ENCODE measurements at regions not wholly inside any gene's neighbourhood (a gene's known extent, or its start where the extent isn't known, plus 50 kb on each side); places are given as distances from the start of the nearest gene placed in this dataset.
A peak's percentile ranks its signal among the peaks of the same experiment; 100 is the strongest.
"Not testable (repeated sequence)": the region's sequence is repeated elsewhere in the genome, so short reads cannot be mapped to it uniquely, and the experiment has no call there.

DNA sequence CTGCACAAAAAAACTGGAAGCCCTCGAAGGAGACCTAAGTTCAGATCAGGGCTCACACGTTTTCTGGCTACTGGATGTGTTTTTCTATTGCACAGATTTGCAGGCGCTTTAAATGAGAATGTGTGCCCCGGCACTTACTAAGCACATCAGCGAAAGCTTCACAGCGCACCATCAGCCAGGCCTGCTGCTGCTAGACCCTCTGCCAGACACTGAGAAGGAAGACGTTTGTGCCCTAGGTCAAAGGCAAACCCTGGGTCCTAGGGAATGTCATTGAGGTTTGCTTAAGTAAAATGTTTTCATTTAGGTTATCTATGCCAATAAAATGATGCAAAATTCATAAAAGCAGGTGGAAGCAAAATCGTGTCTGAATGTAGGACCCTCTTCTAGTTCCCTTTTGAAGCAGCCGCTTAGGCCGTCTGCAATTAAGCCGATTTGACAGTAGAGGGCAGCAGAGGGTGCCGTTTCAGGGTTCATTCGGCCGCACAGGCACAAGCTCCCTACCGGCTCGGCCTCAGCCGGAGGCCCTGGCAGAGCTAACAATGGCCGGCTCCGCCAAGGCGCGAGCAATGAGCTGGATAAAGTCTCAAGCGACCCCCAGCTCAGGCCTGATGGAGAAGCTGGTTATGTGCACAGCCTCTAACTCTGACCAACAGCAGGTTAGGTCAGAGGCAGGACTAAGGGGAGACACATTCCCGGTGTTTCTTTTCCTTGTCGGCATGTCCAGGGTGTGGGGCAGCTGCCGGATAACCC lies 107.2 kb upstream of the FOXA2 start:
- peak; percentile 74 to 78 for DNase-seq

DNA sequence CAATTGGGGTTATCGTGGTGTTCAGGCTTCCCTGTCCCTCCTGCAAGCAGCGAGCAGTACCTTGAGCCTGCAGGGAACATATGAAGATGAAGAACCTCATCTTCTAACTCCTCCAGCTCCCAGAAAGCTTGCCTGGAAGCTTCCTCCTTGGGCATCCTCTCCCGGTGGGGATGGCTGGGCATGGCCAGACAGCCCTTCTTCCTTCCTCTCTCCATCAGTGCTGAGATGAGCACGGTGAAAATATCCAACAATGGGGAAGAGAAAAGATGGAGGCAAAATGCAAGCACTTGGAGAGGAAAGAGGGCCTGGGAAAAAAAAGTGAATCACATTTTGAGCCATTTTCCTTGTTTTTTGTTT lies 107.7 kb upstream of the FOXA2 start:
- DNase-seq = no peak

DNA sequence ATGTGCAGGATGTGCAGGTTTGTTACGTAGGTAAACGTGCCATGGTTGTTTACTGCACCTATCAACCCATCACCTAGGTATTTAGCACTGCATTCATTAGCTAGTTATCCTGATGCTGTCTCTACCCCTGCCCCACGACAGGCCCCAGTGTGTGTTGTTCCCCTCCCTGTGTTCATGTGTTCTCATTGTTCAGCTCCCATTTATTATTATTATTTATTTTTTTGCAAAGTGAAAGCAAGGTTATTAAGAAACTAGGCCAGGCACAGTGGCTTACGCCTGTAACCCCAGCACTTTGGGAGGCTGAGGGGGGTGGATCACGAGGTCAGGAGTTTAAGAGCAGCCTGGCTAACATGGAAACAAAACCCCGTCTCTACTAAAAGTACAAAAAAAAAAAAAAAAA lies 108.2 kb upstream of the FOXA2 start:
- DNase-seq = not testable (repeated sequence)

DNA sequence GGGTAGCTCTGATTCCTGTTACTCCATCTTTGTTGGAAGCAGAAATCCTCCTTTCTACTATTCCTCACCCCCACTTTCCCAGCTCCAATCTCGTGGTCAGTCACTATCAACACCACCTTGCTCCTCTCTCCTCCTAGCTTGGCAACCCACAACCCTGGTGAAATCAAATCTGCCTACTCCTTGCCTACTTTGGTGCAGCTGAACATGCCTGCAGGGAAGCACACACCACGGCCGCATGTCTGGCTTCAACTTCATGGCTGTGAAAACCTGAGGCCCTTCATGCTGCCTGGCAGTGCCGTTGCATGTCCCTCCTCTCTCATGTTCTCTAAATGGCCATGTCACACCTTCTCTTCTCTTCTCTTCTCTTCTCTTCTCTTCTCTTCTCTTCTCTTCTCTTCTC lies 112.4 kb upstream of the FOXA2 start:
- no peak for DNase-seq

DNA sequence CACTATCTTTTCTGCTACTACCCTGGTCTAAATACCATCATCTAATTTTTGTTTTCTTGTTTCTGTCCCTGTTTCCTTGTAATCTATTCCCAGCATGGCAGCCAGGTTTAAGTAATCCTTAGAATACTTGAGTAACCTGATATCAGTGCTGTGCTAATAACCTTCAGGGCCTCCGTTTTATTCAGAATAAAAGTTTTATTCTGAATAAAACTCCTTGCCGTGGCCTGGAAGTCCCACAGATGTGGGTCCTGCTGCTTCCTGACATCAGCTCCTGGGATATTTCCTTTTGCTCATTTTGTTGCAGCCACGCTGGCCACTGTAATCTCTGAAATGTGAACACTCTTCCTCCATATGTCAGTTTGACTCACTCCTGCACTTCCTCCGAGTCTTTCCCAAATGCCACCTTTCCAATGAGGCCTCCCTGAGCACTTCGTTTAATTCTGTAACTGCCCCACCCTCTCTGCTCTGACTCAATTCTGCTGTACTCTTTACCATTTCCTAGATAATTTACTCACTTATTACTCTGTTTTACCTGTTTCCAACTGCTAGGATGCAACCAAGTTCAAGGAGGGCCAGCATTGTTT lies 114.0 kb upstream of the FOXA2 start:
- no peak for DNase-seq

DNA sequence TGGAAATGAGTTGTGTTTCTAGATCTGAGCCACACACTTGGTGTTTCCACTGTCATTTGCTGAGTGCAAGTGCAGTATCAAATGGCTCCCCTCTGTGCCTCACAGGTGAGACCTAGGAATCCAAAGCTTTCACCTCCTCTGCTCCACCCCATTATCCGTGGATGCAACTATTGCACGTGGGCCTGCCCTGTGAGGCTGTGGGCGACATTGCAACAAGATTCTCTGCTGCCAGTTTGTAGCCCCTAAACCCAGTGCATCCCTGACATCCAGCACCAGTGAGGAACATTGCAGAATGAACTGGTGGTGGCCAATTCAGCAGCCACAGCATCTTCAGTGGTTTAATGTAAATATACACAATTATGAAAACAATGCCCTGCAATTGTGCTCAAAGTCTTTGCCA lies 115.0 kb upstream of the FOXA2 start:
- no peak for DNase-seq

DNA sequence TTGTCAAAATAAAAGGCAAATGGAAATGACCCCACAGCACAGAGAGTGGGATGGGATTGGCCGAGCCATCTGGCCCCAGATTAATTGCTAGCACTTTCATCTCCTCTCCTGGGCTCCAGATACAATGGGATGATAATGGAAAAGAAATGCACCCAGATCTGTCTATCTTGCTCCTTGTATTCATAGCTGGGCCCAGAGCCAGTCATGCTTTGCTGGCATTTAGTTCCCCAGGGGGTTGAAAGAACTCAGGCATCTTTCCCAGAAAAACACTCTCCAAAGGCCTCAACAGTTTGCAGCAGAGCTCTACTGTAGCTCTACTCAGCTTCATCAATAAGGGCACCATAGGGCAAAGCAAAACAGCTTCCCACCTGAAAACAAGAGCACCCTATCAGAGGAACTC lies 116.0 kb upstream of the FOXA2 start:
- no peak for DNase-seq

DNA sequence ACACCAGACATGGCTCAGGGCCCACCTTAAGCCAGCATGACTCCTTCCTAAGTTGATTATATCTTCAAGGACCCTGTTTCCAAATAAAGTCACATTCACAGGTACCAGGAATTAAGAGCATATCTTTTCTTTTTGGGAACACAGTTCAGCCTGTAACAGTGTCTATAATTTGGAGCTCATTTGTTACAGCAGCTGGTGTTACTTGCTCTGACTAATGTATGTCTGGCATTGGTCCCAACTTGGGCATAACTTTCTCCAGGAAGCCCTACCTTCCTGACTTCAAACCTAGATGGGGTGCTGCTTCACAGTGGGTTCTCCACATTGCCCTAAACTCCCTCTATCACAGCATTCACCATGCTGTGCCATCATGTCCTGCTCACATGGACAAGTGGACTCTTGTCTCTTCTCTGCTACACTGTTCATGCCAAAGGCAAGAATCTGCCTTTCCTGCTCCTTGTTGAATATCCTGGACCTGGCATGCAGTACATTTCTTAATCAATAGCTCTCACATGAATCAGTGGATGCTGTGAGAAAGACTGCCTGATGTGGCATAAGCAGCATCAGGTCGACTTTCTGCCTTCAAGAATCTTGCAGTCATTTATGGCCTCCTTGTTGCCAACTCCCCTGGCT lies 117.4 kb upstream of the FOXA2 start:
- DNase-seq = no peak

DNA sequence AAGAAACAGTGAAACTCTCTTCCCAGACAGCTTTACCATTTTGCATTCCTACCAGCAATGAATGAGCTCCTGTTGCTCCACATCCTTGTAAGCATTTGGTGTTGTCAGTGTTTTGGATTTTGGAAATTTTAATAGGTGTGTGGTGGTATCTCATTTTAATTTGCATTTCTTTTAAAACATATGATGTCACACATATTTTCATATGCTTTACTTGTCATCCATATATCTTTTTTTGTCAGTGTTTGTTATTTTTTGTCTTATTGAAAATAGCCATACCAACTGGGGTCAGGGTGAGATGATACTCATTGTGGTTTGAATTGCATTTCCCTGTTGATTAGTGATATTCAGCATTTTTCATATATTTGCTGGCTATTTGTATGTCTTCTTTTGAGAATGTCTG lies 119.5 kb upstream of the FOXA2 start:
- no peak for DNase-seq

DNA sequence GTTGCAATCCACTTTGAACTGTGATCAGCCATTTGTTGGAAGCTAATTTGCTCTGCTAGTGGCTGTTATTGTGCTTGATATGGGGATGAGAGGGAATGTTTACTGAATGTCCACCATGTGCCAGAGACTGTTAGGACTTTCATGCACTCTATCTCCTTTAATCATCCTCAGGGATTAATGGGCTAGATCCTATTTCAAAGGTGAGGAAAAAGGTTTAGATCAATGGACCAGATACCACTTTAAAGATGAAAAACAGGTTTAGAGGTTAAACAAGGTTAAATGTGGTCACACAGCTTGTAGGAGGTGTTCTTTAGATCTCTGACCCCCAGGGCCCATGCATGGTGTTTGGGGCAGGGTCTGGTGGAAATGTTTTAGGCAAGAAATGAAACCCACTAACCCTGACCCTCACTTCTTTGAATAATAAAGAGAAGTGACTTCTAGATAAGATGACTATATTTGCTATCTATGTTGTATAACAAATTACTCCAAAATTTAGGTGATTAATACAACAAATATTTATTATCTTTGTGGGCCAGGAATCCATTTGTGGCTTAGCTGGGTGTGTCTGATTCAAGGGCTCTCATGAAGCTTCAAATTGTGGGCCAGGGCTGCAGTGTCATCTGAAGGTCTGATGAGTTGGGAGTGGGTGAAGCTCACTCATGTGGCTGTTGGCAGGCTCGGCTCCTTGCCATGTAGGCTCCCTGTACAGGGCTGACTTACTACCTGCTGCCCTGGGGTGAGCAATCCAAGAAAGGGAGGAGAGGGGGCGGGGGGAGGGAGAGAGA lies 127.8 kb upstream of the FOXA2 start:
- no peak for DNase-seq

DNA sequence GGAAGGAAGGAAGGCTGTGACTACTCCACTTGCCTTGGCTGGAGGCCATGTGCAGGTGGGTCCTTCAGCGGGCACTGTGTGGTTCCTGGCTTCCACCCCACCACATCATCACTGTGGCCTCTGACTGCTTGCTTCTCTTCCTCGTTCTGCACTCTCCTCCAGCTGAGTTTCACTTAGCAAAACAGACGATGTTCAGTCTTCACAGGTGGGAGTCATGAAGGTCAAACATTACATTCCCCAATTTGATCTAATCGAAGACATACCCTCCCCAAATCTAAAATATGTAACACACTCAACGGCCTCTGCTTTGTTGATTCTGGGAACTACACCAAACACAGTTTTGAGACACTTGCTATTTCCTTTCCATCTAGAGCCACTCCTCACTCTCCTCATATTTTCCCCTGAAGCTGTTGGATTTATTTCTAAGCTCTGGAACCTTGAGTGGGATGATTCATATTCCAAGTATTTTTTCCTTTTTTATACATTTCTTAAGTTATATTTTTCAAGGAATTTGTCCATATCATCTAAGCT lies 132.5 kb upstream of the FOXA2 start:
- peak; percentile 88 to 89 for DNase-seq

DNA sequence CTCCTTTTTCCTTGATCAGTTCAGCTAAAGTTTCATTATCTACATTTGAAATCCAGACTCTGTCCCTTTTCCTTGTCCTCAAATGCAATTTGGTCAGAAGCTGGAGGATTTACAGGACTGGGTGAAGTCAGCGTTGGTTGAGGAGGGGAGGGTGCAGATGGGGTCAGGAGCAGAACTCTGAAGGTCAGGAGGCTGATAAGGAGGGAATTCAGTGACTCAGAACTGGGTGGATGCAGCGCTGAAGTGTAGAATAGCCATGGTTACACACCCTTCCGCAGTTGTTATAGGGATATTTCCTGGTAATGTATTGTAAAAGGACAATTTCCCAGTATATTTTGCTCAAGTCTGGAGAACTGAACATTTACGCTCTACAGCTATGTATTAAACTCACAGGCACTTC lies 133.1 kb upstream of the FOXA2 start:
- DNase-seq = no peak

DNA sequence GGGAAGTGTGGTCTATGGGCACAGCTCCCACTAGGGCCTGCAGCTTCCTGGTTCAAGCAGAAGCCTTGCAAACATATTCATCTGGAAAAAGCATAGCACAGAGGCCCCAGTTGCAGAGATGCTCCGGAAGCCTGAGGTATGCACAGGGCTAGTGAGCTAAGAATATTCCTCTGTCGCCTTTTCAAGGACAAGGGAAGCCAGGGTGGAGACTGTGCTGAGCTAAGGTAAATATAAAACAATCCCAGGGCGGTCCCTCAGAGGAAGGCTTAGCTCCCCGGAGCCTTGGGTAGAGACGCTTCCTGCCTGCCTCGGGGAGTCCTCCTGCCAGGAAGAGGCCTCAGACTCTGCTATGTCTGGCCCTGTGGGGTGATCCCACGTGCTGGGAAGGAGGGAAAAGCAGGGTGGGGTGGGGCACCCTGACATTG lies 134.8 kb upstream of the FOXA2 start:
- DNase-seq = peak; percentile 54 to 77

DNA sequence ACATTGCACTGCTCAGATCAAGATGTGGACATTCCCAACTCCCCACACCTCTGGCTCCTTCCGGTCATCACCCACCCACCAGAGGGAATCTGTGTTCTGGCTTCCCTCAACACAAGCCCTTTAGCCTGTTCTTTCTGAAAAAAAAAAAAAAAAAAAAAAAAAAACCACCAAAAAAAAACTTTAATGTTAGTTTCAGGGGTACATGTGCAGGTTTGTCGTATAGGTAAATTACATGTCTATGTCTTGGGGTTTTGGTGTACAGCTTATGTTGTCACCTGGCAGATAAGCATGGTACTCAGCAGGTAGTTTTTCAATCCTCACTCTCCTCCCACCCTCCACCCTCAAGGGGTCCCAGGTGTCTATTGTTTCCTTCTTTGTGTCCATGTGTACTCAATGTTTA lies 135.8 kb upstream of the FOXA2 start:
- DNase-seq = no peak

DNA sequence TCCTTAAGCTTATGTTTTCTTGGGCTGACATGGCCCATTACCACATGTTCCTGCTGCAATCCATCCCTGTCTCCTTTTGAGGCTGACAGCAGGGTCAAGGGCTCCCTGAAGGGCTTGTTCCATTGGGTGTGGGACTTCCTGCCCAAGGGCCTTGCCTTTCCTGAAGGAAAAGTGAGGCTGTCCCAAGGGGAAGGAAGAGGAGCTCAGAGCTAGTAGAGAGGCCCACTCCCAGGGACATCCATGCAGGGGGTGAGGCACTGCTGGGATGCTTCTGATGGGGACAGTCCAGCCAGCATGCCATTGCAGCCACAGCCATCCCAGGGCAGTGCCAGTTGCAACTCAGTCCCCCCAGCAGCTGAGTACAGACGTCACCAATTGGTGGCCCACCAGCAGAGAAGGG lies 138.4 kb upstream of the FOXA2 start:
- DNase-seq = no peak

DNA sequence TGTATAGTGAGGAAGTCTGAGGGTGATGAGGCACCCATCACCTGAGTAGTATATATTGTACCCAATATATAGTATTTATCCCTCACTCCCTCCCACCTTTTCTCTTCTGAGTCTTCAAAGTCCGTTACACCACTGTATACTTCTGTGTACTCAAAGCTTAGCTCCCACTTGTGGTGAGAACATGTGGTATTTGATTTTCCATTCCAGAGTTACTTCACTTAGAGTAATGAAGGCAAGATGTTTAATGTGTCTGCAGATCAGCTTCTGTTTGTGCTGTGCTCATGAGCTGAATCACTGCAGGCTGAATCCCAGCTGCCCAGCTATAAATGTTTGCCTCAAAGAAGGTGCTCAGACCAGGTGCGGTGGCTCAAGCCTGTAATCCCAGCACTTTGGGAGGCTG lies 139.3 kb upstream of the FOXA2 start:
- peak; percentile 4 to 6 for DNase-seq

DNA sequence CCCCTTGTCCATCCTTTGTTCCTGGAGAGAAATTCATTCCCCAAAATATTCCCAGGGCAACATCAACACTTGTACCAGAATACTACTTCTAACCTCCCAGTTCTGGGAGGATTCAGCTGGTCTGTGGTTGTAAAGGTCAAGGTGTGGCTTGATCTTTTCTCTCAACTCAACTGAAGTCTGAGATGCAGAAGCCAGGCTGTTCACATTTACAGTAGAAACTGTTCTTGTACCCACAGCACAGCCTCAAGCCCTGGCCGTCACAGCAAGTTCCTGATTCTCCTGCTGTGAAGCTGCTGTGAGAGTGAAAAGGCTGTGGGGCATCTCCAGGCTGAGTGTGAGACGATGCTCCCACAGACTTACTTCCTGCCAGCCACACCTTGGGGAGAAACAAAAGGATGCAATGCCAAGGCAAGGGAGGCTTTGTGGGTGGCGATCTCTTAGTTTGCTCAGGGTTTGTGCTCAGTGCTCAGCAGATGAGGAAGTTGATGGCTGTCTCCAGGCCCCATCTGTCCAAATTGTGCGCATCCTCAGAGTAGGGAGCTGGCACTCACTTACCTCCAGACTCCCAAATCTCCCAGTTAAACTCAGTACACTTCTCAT lies 143.9 kb upstream of the FOXA2 start:
- peak in 1 of 2 experiments; percentile 16 for DNase-seq

DNA sequence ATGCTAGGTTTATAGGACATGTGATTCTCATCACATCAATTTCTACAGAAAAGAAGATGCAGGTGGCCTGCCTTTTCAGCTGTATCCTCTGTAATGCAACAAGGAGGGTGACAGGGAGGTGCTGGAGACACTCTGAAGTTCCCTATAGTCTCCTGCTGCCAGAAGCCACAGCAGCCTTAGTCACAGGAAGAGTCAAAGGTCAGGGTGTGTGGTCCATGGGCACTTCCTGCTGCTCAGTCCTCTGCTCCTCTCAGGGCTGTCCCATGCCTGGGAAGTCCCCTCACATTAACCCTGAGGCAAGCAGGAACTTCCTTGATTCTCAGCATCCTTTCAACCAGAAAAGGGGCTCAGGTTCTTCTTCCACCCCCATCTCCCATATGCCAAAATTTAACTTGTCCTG lies 144.8 kb upstream of the FOXA2 start:
- no peak for DNase-seq

DNA sequence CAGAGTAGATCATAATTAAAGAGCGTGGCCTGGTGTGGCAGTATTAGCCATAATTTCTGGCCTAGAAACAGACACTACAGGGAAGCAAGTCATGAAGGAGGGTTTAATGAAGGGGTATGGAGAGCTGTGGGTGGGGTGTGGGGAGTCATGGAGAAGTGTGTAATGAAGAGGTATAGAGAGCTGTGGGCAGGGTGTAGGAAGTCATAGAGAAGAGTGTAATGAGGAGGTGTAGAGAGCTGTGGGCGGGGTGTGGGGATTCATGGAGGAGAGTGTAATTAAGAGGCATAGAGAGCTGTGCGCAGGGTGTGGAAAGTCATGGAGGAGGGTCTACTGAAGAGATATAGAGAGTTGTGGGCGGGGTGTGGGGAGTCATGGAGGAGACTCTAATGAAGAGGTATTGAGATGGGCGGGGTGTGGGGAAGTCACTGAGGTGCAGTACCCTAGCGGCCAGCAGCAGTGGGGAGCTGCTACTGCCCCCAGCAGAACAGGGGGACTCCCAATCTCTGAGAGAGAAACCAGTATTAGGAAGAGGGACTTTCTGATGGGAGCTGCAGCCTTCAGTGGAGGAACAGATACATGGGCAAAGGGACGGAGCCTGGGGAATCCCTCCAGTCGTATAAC lies 145.4 kb upstream of the FOXA2 start:
- DNase-seq = no peak

DNA sequence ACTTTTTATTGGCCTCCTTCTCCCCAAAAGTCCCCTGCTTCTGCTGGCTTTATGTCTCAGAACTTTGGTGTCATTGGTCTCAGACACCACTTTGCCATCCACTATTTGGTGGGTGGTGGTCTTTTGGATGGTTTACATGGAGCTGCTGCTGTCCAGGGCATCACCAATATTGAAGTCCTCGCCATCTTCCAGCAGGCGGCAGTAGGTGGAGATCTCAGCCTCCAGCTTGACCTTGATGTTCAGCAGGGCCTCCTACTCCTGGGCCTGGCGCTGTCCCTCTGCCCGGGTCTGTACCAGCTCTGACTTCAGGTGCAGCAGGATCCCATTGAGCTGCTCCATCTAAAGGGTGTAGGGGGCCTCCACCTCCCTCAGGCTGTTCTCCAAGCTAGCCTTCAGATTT lies 148.4 kb upstream of the FOXA2 start:
- no peak for DNase-seq

DNA sequence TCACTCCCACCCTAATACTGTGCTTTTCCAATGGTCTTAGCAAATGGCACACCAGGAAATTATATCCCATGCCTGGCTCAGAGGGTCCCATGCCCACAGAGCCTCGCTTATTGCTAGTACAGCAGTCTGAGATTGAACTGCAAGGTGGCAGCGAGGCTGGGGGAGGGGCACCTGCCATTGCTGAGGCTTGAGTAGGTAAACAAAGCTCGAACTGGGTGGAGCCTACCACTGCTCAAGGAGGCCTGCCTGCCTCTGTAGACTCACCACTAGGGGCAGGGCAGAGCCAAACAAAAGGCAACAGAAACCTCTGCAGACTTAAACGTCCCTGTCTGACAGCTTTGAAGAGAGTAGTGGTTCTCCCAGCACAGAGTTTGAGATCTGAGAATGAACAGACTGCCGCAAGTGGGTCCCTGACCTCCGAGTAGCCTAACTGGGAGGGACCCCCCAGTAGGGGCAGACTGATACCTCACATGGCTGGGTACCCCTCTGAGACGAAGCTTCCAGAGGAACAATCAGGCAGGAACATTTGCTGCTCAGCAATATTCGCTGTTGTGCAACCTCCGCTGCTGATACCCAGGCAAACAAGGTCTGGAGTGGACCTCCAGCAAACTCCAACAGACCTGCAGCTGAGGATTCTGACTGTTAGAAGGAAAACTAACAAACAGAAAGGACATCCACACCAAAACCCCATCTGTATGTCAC lies 150.7 kb upstream of the FOXA2 start:
- peak; percentile 14 to 22 for DNase-seq

DNA sequence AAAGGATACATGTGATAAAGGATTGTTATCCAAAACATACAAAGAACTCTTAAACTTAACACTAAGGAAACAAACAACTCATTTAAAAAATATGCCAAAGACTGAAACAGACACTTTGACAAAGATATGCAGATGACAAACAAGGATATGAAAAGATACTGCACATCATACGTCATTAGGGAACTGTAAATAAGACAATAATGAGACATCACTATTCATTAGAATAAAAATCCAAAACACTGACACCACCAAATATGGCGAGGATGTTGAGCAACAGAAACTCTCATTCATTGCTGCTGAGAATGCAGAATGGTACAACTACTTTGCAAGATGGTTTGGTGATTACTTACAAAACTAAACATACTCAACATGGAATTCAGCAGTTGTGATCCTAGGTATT lies 156.5 kb upstream of the FOXA2 start:
- DNase-seq = no peak
